Body of pancreas (tissue), 4 donors: ENCODE measurements at regions not wholly inside any gene's neighbourhood (a gene's known extent, or its start where the extent isn't known, plus 50 kb on each side); places are given as distances from the start of the nearest gene placed in this dataset.

Experiments
- POLR2A ChIP-seq, 3 donors: fragments of 450-650 bp; IDR thresholded peaks; one replicate each; pipeline ENCODE4 v1.6.1; 2016; ENCODE audit warnings: antibody characterized with exemption in 3 of 3, mild to moderate bottlenecking in 2 of 3
- TF ChIP-seq, protein P1 (sequence below), 7 experiments: fragments of 450-650 bp in 4 of 7; fragments of 200-600 bp in 3 of 7; sonication (generic) in 3 of 7; IDR thresholded peaks; one replicate each; pipeline ENCODE4 v1.5.1; 2016 to 2019; ENCODE audit warnings: antibody characterized with exemption in 7 of 7

DNA sequence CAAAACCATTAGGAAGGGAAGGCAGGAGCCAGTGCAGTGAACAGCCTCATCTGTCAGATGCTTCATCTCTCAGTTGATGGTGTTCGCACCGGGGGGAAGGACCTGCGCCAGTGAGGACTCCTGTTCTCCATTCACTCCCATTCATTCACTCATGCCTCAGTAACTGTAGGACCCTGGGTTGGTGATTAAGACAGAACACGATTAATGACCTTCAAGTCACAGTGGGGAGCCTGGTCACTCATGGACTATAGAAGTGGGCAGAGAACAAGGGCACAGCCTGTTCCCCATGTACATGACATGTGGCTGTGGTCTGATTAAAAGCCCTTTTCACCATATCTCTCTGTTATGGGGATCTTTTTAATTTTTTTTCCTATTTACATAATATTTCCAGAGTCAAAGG lies 113.3 kb downstream of the RPS12 start:
- TF ChIP-seq, protein P1, sequence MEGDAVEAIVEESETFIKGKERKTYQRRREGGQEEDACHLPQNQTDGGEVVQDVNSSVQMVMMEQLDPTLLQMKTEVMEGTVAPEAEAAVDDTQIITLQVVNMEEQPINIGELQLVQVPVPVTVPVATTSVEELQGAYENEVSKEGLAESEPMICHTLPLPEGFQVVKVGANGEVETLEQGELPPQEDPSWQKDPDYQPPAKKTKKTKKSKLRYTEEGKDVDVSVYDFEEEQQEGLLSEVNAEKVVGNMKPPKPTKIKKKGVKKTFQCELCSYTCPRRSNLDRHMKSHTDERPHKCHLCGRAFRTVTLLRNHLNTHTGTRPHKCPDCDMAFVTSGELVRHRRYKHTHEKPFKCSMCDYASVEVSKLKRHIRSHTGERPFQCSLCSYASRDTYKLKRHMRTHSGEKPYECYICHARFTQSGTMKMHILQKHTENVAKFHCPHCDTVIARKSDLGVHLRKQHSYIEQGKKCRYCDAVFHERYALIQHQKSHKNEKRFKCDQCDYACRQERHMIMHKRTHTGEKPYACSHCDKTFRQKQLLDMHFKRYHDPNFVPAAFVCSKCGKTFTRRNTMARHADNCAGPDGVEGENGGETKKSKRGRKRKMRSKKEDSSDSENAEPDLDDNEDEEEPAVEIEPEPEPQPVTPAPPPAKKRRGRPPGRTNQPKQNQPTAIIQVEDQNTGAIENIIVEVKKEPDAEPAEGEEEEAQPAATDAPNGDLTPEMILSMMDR (IDR thresholded peaks at IDR 0.05): no peak
- TF ChIP-seq POLR2A (IDR thresholded peaks at IDR 0.05): no peak
